ENCODE measurements at regions not wholly inside any gene's neighbourhood (a gene's known extent, or its start where the extent isn't known, plus 50 kb on each side); places are given as distances from the start of the nearest gene placed in this dataset.
"Not testable (repeated sequence)": the region's sequence is repeated elsewhere in the genome, so short reads cannot be mapped to it uniquely, and the experiment has no call there.

GRCh38 chr9:113685636-113686035 is 190.5 kb upstream of the ZNF618 start:
- TF ChIP-seq POLR2A (IDR thresholded peaks at IDR 0.05); CTCF (IDR thresholded peaks at IDR 0.05); POLR2AphosphoS5 (IDR thresholded peaks at IDR 0.05; ENCODE audit: insufficient read depth in 1 of 2, low read depth in 1 of 2): not testable (repeated sequence)
